22Rv1 (cell line): ENCODE measurements at regions not wholly inside any gene's neighbourhood (a gene's known extent, or its start where the extent isn't known, plus 50 kb on each side); places are given as distances from the start of the nearest gene placed in this dataset.

ENCODE experiments used
- ZFX ChIP-seq: fragments of 450-650 bp; IDR thresholded peaks from 2 replicates; pipeline ENCODE4 v1.6.1; 2017; ENCODE audit warnings: antibody characterized with exemption, borderline replicate concordance
- TF ChIP-seq, protein P1 (sequence below): fragments of 450-650 bp; IDR thresholded peaks from 2 replicates; pipeline ENCODE4 v1.5.1; 2017; ENCODE audit warnings: mild to moderate bottlenecking

- TF ChIP-seq, protein P1, sequence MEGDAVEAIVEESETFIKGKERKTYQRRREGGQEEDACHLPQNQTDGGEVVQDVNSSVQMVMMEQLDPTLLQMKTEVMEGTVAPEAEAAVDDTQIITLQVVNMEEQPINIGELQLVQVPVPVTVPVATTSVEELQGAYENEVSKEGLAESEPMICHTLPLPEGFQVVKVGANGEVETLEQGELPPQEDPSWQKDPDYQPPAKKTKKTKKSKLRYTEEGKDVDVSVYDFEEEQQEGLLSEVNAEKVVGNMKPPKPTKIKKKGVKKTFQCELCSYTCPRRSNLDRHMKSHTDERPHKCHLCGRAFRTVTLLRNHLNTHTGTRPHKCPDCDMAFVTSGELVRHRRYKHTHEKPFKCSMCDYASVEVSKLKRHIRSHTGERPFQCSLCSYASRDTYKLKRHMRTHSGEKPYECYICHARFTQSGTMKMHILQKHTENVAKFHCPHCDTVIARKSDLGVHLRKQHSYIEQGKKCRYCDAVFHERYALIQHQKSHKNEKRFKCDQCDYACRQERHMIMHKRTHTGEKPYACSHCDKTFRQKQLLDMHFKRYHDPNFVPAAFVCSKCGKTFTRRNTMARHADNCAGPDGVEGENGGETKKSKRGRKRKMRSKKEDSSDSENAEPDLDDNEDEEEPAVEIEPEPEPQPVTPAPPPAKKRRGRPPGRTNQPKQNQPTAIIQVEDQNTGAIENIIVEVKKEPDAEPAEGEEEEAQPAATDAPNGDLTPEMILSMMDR: no peak
- TF ChIP-seq ZFX: no peak
Observed at GRCh38 chr1:4131734-4132133, 231.7 kb upstream of the C1orf174 start.
